NCI-H187 treated with DMSO at 0.1 percent for 48 hours (cell line): ENCODE measurements at regions not wholly inside any gene's neighbourhood (a gene's known extent, or its start where the extent isn't known, plus 50 kb on each side); places are given as distances from the start of the nearest gene placed in this dataset.

Source experiments
- DNase-seq: peaks from one replicate; lab custom pipeline; 2025; lab: John Stamatoyannopoulos, UW

DNA sequence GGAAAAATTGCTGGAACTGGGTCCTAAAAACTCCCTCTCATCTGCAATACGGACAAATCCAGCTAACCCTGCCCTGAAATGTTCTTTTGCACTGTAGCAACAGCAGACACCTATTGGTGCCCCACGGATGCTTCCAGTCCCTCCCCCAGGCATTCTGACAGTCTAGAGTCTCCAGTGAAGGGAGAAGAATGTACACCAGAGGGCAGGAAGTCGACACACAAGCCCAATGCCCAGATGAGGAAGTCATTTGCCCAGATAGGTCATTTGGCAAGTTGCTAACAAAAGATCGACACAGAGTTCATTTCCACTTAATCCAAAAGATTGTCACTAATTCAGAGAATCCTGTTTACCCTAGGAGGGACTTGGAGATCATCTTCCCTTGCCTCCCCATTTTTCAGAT lies 293.0 kb upstream of the PRDM1 start:
- no peak for DNase-seq

DNA sequence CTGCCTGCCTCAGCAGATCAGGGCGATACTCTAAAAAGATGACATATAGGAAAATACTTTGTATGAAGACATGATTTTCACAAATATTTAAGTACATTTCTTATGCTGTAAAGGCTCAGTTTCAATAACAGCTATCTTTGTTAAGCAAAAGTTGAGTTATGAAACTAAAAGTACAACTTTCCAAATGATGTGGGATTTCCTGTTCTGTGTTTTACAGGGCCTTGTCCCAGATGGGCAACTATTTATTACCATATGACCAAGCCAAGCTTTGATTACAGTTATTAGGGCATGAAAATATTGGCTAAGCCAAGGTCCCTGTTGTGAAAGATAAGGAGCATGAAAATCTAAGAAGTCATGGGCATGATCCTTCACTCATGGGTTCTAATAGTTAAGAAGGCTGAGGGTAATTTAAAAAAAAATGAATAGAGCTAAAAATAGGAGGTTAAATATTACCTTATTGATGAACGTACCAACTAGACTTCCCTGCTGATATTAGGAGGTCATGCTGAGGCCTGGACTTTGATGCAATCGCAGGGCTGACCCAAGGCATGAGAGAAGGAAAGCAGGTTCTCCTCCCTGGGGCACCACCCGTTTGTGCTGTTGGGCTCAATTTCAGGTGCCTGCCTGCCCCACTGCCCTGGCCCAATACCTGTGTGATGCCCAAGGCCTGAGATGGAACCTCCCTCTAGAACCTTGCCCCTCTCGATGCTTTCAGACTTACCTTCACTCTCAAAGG lies 294.4 kb upstream of the PRDM1 start:
- DNase-seq: no peak

DNA sequence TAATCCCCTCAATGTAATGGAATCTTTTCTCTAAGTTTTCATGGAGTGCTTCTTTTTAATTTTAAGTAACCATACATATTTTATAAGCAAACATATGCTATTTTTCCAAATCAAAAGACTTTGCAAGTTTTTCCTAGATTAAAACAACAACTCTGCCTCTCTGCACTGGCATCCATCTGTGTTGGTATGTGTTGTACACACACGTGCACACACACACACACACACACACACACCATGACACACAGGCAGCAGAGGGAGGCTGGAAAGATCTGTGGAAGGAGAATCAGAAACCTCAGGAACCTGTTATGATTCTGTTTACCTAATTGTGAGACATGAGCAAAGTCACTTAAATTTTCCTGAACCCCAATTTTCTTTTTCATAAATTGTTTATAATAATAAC lies 295.0 kb upstream of the PRDM1 start:
- DNase-seq: no peak

- no peak for DNase-seq
These were observed 295.5 kb upstream of the PRDM1 start for GRCh38 chr6:105790635-105791034.

- no peak for DNase-seq
These were observed 296.2 kb upstream of the PRDM1 start for GRCh38 chr6:105789935-105790334.

DNA sequence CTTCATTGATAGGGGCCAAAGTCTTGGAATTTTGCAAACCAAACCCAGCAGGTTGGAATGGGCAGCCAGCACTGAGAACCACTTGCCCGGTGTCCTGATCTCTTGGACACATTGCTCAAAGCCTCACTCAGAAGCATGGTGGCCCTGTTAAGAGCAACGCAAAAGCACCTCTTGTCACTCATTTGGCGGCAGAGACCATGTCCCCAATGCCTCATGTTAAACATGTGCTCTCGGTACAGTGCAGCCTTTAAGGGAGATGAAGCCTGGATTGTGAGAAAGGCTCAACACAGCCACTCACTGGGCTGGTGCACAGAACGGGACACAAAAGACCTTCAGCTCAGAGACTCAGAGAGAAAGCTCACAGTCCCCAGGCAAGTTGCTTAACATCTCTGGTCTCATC lies 298.4 kb upstream of the PRDM1 start:
- no peak for DNase-seq

- no peak for DNase-seq
These were observed 299.1 kb upstream of the PRDM1 start for GRCh38 chr6:105786890-105787655.

DNA sequence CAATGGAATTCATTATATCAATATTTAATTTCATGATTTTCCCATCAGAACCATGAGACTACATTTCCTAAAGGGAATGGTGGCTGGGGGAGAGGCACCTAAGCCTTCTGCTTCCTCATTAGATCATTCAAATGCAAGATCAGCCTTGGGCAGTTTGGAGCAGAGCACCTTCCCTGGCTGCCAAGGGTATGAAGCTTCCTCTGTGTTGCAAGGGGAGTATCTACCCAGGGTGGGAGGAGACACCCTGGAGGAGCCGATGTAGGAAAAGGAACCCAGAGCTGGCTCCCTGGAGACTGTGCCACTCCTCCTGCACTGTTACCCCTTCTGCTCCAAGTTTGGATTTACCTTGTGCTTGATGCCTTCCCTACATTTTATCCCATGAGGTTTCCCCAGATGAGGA lies 299.7 kb upstream of the PRDM1 start:
- DNase-seq: no peak

- DNase-seq: no peak
These were observed 300.9 kb upstream of the PRDM1 start for GRCh38 chr6:105785066-105785811.

DNA sequence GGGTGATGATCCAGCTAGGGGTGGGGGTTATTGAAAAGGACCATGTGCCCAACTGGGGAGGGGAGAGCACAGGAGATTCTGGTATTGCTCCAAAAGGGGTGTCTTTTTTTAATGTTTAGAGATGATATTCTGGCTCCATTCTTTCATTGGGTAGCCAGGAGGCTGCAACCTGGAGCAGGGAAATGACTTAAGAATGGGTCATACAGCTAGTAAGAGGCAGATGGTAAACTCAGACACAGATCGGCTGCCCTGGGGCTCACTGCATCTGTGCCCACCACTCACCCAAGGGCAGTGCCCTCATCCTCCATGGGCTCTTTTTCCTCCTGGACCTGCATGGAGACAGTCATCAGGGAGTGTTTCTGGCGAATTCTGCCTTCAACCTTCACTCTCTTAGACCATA lies 302.0 kb upstream of the PRDM1 start:
- no peak for DNase-seq

GRCh38 chr6:105783333-105783935 lies 302.7 kb upstream of the PRDM1 start:
- no peak for DNase-seq

DNA sequence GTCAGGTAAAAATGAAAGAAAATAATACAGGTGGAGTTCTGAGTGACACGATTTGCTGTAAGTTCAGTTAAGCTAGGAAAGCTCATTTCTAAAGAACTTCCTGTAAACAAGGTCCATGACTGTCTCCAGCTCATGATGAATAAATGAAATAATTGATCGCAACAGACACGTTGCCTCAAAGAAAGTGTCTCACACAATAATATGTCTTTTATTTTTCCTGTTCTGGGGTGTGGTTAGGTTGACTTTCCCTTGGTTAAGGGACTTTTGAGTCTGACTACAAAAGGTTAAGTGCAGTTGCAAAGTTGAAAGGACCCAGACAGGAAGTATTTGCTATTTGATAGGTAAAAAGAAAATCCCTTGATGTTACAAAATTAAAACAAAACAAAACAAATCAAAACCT lies 304.2 kb upstream of the PRDM1 start:
- DNase-seq: no peak

DNA sequence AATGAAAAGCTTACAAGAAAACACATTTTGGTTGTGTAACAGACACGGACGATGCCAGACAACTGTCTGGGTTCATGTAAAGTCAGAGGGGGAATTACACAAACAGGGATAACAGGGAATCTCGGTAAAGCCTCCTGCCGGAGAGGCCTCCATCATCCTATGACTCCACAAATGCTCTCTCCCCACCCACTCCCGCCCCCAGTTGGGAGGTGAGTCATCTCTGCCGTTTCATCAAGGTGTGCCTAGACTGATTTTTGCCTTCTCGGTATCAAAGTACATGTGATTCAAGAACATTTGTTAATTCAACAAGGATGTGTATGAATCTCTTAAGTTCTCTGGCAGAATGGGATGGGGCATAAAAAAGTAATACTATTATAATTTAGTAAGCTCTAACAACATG lies 304.9 kb upstream of the PRDM1 start:
- DNase-seq: no peak

DNA sequence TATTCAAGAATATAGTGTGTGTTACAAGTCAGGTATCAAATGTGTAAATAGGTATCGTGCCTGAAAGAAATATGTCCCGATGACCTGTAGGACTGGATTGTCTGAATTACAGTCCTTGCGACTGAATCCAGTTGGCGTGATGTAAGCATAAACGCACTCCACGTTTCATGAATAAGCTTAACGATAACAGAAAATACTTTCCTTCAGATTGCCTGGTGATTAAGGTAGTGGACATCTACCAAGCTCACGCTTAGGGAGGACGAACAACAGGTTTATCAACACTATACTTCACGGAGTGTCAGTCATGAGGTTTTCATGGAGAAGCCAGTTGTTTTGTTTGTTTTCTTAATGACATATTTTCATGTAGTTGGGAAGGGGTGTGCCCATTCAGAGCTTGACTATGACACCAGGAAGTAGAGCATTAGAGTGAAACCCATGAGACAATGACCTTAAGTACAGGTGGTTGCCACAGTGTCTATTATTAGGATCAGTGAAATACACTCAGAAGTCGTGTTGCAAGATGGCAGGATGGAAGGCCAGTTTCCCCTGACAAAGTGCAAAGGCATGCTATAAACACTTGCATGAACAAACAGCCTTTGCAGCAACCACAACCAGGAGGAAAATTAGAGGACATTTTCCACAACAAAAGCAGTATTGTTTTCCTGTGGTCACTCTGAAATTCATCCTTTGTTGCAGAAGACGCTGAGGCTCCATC lies 305.8 kb upstream of the PRDM1 start:
- DNase-seq: no peak

DNA sequence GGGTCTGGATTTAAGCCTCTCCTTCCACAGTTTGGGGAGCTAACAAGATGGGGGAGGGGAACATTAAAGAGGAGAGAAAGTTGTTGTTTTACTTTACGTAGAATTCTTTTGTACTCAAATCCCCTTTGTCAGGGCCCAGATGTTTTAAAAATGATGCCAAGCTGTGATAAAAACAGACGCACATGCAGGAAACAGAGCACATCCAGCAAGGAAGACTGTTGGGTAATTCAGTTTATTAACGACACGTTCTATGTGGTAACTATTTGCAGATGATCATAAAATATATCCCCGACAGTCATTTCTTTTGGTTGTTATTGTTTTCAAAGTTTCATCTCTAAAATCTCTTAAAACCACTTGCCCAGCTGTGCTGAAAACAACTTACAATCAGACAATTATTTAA lies 307.0 kb upstream of the PRDM1 start:
- no peak for DNase-seq

DNA sequence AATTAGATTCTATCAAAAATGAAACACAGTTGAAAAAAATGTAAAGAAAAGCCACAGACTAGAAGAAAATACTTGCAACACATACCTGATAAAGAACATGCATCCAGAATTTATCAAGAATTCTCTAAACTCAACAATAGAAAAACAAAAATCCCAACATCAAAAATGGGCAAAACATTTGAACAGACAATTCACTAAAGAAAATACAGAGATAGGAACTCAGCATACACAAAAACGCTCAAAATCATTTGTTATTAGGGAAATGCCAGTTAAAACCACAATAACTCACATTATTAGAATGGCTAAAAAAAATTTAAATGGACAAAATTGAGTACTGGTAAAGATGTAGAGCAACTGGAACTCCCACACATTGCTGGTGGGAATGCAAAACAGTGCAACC lies 311.0 kb upstream of the PRDM1 start:
- DNase-seq: no peak

GRCh38 chr6:105774247-105774646 lies 311.9 kb upstream of the PRDM1 start:
- DNase-seq: no peak

- no peak for DNase-seq
These were observed 314.7 kb upstream of the PRDM1 start for GRCh38 chr6:105771313-105771970.

DNA sequence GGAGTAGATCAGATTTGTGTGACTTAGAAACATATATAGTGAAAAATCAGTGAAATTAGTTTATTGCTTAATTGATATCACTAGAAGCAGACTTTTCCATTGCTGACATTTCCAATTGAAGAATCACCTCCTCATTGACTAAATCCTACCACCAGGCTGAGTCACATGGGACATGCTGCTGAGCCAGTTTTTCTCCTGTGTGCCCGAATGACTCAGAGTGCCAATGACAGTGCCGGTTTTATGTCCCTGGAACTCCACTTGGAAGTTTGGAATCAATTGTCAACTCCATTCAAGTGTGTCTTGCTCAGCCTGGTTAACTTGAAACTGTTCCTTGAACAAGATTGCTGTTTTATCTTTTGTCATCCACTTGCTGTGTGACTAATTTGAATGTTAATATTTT lies 316.1 kb upstream of the PRDM1 start:
- DNase-seq: no peak

GRCh38 chr6:105769197-105769596 lies 316.9 kb upstream of the PRDM1 start:
- no peak for DNase-seq

GRCh38 chr6:105767541-105767940 lies 318.6 kb upstream of the PRDM1 start:
- no peak for DNase-seq
